Endothelial cell of umbilical vein (primary cell): ENCODE measurements at regions not wholly inside any gene's neighbourhood (a gene's known extent, or its start where the extent isn't known, plus 50 kb on each side); places are given as distances from the start of the nearest gene placed in this dataset.

Experiments used
- CTCF ChIP-seq, 2 donors: IDR thresholded peaks; 1 replicate in 1 of 2; 2 replicates in 1 of 2; pipeline ENCODE4 v1.5.1; 2011; ENCODE audit warnings: low read length in 2 of 2, mild to moderate bottlenecking in 2 of 2, moderate library complexity in 2 of 2, control low read depth in 1 of 2, inconsistent platforms in 1 of 2, low read depth in 1 of 2; ENCODE audit not compliant: insufficient read depth in 1 of 2; ENCODE audit errors: extremely low read depth in 1 of 2
- EZH2 ChIP-seq: IDR thresholded peaks from 2 replicates; pipeline ENCODE4 v1.6.1; 2012; ENCODE audit warnings: borderline replicate concordance, low read depth, mild to moderate bottlenecking, moderate library complexity, low read length, inconsistent platforms; ENCODE audit not compliant: severe bottlenecking
- FOS ChIP-seq: IDR thresholded peaks from 2 replicates; pipeline ENCODE4 v1.6.1; 2011; ENCODE audit warnings: mild to moderate bottlenecking, low read length, moderate library complexity, borderline replicate concordance; ENCODE audit not compliant: insufficient read depth
- GATA2 ChIP-seq: IDR thresholded peaks from 2 replicates; pipeline ENCODE4 v1.7.0; 2011; ENCODE audit warnings: low read depth, mild to moderate bottlenecking, moderate library complexity, mixed read lengths, low read length; ENCODE audit not compliant: insufficient read length, insufficient read depth
- JUN ChIP-seq: IDR thresholded peaks from 2 replicates; pipeline ENCODE4 v1.6.1; 2011; ENCODE audit warnings: borderline replicate concordance, low read depth; ENCODE audit not compliant: insufficient read length, insufficient read depth
- MAX ChIP-seq: IDR thresholded peaks from 2 replicates; pipeline ENCODE4 v1.6.1; 2011; ENCODE audit not compliant: insufficient read depth, insufficient read length
- POLR2A ChIP-seq: IDR thresholded peaks from 2 replicates; pipeline ENCODE4 v1.6.1; 2012; ENCODE audit warnings: low read depth, mild to moderate bottlenecking, control low read depth, low read length
- POLR2AphosphoS5 ChIP-seq: IDR thresholded peaks from 2 replicates; pipeline ENCODE4 v1.6.1; 2012; ENCODE audit warnings: low read depth, mild to moderate bottlenecking, control low read depth, low read length, moderate library complexity; ENCODE audit not compliant: insufficient read depth

DNA sequence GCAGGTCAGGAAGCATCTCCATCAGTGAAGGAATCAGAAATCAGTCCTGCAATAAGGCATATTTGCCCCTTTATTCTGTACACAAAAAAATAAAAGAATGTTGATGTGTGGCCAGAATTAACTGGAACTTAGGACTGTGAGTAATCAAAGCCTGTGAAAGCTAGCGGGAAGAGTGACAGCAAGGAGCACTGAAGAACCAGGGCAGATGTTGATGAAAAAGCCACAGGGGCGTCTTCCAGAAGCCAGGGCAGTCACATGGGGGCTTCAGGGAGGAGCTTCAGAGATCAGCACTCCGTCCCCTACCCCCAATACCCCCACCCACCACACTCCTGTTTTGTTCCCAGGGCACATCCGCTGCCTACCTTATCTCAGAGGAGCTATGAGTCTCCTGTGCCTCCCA, 502.8 kb downstream of the AJAP1 start:
- TF ChIP-seq CTCF (IDR thresholded peaks at IDR 0.05; ENCODE audit: extremely low read depth in 1 of 2, insufficient read depth in 1 of 2, low read depth in 1 of 2, low read length in 2 of 2) (no peak), FOS (no peak), POLR2AphosphoS5 (no peak), POLR2A (no peak), GATA2 (no peak), EZH2 (no peak), JUN (no peak), MAX (no peak)
